Glutamatergic neuron (in vitro differentiated cells): ENCODE measurements at regions not wholly inside any gene's neighbourhood (a gene's known extent, or its start where the extent isn't known, plus 50 kb on each side); places are given as distances from the start of the nearest gene placed in this dataset.
"Not testable (repeated sequence)": the region's sequence is repeated elsewhere in the genome, so short reads cannot be mapped to it uniquely, and the experiment has no call there.

Experiments
- DNase-seq: peaks from one replicate; pipeline ENCODE4 v3.0.0; 2022
- H3K27ac Mint-ChIP-seq: one replicate; pipeline ENCODE4 v1.8.0; 2020; ENCODE audit warnings: mild to moderate bottlenecking, mixed read lengths, inconsistent platforms; ENCODE audit not compliant: unreplicated experiment
- H3K27me3 Mint-ChIP-seq: one replicate; pipeline ENCODE4 v1.8.0; 2020; ENCODE audit warnings: mild to moderate bottlenecking, moderate library complexity, mixed read lengths, inconsistent platforms; ENCODE audit not compliant: unreplicated experiment
- H3K36me3 Mint-ChIP-seq: one replicate; pipeline ENCODE4 v1.8.0; 2020; ENCODE audit warnings: mild to moderate bottlenecking, mixed read lengths, inconsistent platforms; ENCODE audit not compliant: unreplicated experiment
- H3K4me1 Mint-ChIP-seq: one replicate; pipeline ENCODE4 v1.8.0; 2020; ENCODE audit warnings: mild to moderate bottlenecking, low read depth, mixed read lengths, inconsistent platforms; ENCODE audit not compliant: unreplicated experiment
- H3K4me3 Mint-ChIP-seq: one replicate; pipeline ENCODE4 v1.8.0; 2020; ENCODE audit warnings: mild to moderate bottlenecking, mixed read lengths, inconsistent platforms; ENCODE audit not compliant: unreplicated experiment
- H3K9me3 Mint-ChIP-seq: one replicate; pipeline ENCODE4 v1.8.0; 2020; ENCODE audit warnings: mild to moderate bottlenecking, moderate library complexity, mixed read lengths, inconsistent platforms; ENCODE audit not compliant: unreplicated experiment
- TF ChIP-seq, protein P1 (sequence below): fragments of 200-600 bp; sonication (generic); IDR thresholded peaks from one replicate; pipeline ENCODE4 v1.5.0; 2021; ENCODE audit not compliant: partially characterized antibody, unreplicated experiment

DNA sequence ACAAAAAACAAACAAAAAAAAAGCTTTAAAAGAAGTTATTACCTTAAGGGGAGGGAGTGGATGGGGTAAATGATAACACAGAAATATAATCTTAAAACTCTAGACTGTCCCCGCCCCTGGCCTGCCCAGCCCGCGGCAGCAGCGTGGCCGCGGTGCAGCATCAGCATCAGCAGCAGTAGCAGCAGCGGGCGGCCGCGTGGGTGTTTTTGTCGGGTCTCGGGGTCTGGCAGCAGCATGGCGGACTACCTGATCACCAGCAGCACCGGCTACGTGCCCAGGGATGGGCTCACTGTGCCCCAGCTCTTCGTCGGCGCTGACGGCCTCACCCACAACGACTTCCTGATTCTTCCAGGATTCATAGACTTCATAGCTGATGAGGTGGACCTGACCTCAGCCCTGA lies 80.0 kb upstream of the ANKRD28 start:
- DNase-seq = no peak
- Mint-ChIP-seq H3K9me3 (peaks cover 2% of the 10 kb centered on the region), H3K36me3 (peaks cover 13% of the 10 kb centered on the region), H3K27ac (no peak overlapping the region), H3K4me3 (no peak overlapping the region), H3K4me1 (peaks cover 3% of the 10 kb centered on the region), H3K27me3 (peaks cover 2% of the 10 kb centered on the region)
- TF ChIP-seq, protein P1, sequence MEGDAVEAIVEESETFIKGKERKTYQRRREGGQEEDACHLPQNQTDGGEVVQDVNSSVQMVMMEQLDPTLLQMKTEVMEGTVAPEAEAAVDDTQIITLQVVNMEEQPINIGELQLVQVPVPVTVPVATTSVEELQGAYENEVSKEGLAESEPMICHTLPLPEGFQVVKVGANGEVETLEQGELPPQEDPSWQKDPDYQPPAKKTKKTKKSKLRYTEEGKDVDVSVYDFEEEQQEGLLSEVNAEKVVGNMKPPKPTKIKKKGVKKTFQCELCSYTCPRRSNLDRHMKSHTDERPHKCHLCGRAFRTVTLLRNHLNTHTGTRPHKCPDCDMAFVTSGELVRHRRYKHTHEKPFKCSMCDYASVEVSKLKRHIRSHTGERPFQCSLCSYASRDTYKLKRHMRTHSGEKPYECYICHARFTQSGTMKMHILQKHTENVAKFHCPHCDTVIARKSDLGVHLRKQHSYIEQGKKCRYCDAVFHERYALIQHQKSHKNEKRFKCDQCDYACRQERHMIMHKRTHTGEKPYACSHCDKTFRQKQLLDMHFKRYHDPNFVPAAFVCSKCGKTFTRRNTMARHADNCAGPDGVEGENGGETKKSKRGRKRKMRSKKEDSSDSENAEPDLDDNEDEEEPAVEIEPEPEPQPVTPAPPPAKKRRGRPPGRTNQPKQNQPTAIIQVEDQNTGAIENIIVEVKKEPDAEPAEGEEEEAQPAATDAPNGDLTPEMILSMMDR = no peak

DNA sequence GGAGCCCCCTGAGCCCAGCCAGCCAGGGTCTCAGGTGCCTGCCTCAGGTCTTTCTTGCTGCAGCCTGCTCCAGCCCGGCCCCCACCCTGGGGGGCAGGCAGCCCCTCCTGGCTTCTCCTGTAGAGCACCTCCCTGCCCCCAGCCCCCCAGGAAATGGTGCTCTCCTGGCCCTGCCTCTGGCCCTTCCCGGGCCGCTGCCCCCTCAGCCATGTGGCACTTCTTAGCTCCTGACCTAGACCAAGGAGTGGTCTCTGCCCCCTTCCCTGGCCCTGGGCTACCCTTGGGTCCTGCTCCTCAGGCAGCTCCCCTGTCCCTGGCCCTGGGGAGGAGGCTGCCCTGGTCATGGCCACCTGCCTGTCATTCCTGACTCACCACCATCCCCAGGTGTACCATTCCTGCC lies 82.0 kb upstream of the ANKRD28 start:
- not testable (repeated sequence) for H3K27me3 Mint-ChIP-seq, H3K4me1 Mint-ChIP-seq, DNase-seq, H3K27ac Mint-ChIP-seq, H3K9me3 Mint-ChIP-seq, H3K4me3 Mint-ChIP-seq
- H3K36me3 Mint-ChIP-seq = peaks cover 13% of the 10 kb centered on the region

DNA sequence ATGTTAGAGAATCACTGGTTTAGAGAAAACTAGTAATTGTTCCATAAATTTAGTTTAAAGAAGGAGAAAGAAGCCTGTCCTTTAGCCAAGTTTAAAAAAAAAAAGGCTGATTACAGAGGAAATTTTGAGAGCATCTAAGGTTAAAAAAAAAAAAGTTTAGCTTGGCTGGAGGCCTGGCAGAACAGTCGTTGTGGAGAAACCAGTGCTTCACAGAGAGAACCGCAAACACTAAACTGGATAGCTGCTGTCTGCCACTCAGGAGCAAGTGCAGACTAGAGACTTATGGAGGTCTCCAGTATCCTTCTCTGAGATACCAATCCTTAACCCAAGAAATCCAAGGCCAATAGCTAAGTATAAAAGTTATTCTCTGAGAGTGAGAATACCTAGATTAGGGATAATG lies 84.8 kb upstream of the ANKRD28 start:
- H3K4me1 Mint-ChIP-seq = peaks cover 2% of the 10 kb centered on the region
- H3K9me3 Mint-ChIP-seq = peaks cover 2% of the 10 kb centered on the region
- TF ChIP-seq, protein P1 = no peak
- DNase-seq = no peak
- peaks cover 2% of the 10 kb centered on the region for H3K27me3 Mint-ChIP-seq
- H3K36me3 Mint-ChIP-seq = peaks cover 21% of the 10 kb centered on the region
- H3K27ac Mint-ChIP-seq = no peak overlapping the region
- no peak overlapping the region for H3K4me3 Mint-ChIP-seq

DNA sequence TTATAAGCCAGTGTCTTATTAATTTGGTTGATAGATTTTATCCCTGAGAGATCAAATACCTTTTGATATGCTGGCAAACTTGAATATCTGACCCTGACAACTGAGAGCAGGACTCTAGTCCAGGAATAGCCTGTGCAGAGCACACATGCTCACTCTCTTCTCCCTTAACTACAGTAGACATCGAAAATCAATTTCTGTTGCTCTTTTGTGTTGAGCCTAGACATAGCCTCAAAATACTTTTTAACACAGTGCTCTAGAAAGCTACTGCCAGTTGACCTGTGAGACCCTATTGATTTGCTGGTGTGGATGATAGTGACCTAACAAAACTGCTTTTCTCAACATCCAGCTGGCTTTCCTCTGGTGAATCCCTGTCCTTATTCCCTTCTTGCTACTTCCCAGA lies 86.4 kb upstream of the ANKRD28 start:
- H3K4me1 Mint-ChIP-seq = peaks cover 2% of the 10 kb centered on the region
- H3K27me3 Mint-ChIP-seq = no peaks in the 10 kb centered on the region
- H3K27ac Mint-ChIP-seq = no peak overlapping the region
- TF ChIP-seq, protein P1 = no peak
- H3K36me3 Mint-ChIP-seq = peaks cover 13% of the 10 kb centered on the region
- no peak overlapping the region for H3K4me3 Mint-ChIP-seq
- no peak for DNase-seq
- H3K9me3 Mint-ChIP-seq = no peaks in the 10 kb centered on the region

DNA sequence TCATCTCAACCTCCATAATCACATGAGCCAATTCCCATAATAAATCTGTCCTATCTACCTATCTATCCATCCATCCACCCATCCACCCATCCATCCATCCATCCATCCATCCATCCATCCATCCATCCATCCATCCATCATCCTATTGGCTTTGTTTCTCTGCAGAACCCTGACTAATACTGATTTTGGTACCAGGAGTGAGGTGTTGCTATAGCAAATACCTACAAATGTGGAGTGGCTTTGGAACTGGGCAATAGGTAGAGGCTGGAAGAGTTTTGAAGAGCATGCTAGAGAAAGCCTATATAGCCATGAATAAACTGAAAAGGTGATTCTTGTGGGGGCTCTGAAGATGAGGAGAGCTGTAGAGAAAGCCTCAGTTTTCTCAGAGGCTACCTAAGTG lies 88.7 kb upstream of the ANKRD28 start:
- no peaks in the 10 kb centered on the region for H3K27me3 Mint-ChIP-seq
- H3K4me1 Mint-ChIP-seq = peaks cover 2% of the 10 kb centered on the region
- no peak overlapping the region for H3K27ac Mint-ChIP-seq
- no peak for DNase-seq
- TF ChIP-seq, protein P1 = no peak
- H3K4me3 Mint-ChIP-seq = no peak overlapping the region
- no peaks in the 10 kb centered on the region for H3K9me3 Mint-ChIP-seq
- peaks cover 13% of the 10 kb centered on the region for H3K36me3 Mint-ChIP-seq

DNA sequence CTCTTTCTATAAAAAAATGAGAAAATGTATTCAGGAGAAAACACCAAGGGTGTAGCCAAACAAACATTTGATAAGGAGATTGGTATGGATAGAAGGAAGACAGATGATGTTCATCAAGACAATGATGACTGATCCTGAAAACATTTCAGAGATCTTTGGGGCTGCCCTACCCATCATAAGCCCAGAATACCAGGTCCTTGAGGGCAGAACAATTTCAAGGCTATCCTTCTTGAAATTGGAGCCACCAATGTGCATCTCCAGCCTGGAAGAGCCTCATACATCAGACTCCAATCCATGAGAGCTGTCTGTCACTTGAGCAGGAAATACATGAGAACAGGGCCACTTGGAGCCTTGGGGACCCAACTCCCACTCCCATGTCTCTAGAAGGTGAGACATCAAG lies 89.5 kb upstream of the ANKRD28 start:
- peaks cover 4% of the 10 kb centered on the region for H3K4me1 Mint-ChIP-seq
- no peak overlapping the region for H3K4me3 Mint-ChIP-seq
- no peak for DNase-seq
- no peak overlapping the region for H3K27ac Mint-ChIP-seq
- TF ChIP-seq, protein P1 = no peak
- no peaks in the 10 kb centered on the region for H3K9me3 Mint-ChIP-seq
- H3K27me3 Mint-ChIP-seq = no peaks in the 10 kb centered on the region
- peaks cover 13% of the 10 kb centered on the region for H3K36me3 Mint-ChIP-seq
